Left forelimb (tissue), 1 donor: ENCODE measurements at regions not wholly inside any gene's neighbourhood (a gene's known extent, or its start where the extent isn't known, plus 50 kb on each side); places are given as distances from the start of the nearest gene placed in this dataset.

Experiments
- DNase-seq: peaks from one replicate; pipeline ENCODE4 v3.0.0-alpha.2; 2018; ENCODE audit warnings: low spot score

DNA sequence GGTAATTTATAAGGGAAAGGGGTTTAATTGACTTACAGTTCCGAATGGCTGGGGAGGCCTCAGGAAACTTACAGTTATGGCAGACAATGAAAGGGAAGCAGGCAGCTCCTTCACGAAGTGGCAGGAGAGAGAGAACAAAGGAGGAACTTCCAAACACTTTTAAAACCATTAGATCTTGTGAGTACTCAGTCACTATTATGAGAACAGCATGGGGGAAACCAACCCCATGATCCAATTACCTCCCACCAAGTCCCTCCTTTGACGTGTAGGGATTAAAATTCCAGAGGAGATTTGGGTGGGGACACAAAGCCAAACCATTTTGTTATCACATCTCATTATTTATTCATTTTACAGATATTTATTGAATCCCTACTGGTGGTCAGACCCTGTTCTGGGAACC is 822.8 kb downstream of the GALC start:
- no peak for DNase-seq

DNA sequence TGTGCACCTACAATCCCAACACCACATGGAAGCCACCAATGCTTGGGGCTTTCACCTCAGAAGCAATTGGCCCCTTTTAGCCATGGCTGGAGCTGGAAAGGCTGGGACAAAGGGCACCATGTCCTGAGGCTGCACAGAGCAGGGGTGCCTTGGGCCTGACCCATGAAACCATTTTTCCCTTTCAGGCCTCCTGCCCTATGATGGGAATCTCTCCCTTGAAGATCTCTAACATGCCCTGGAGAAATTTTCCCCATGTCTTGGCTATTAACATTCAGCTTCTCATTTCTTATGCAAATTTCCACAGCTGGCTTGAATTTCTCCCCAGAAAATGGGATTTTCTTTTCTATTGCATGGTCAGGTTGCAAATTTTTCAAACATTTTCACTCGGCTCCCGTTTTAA is 823.6 kb downstream of the GALC start:
- no peak for DNase-seq

DNA sequence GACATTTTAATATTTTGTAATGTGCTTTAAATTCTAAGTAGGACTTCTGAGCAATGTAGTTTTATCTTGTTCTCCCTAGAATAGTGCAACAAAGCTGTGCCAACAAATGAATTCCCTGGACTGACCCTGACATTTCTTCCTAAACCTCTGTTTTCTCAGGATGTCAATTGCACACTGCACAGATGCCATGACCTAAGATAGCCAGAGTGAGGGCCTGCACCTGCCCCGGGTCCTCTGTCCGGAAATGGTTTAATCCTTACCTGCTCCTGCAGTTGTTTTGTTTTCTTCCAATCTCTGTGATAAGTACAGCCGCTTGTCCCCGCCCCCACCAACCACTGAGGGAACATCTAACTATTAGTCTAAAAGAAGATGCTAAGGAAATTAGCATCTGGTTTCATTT is 831.5 kb downstream of the GALC start:
- no peak for DNase-seq

DNA sequence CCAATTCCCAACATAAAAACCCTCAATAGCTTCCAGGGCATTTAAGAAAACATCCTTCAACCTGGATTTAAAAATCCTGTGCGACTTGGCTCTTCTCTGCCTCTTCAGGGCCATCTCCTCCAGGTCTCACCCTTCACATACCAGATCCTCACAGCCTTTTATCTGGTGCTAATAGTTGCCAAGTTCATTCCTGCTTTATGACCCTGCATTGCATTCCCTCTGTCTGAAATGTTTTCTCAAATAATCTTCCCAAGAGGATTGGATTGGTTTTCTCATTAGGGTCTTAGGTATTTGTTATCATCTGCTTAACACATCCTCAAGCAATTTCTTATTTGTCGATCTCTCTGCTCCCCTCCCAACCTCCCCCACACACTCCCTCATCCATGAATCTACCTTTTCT is 832.0 kb downstream of the GALC start:
- DNase-seq: no peak

DNA sequence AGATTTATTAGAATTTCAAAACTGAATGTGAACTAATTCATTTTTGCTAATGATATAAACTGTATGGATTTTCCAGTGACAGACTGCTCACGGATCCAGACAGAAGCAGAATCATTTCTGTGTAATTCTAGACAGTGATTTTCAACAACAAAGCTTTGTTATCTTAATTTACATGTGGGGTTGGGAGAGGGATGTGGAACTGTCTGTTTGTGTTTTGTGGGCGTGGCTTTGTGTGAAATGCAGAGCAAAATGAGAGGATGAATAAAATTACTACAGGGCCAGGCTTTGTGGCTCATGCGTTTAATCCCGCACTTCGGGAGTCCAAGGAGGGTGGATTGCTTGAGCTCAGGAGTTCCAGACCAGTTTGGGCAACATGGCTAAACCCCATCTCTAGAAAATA is 834.7 kb downstream of the GALC start:
- DNase-seq: no peak

- no peak for DNase-seq
Measured at GRCh38 chr14:87156878-87157277, 836.1 kb downstream of the GALC start.

DNA sequence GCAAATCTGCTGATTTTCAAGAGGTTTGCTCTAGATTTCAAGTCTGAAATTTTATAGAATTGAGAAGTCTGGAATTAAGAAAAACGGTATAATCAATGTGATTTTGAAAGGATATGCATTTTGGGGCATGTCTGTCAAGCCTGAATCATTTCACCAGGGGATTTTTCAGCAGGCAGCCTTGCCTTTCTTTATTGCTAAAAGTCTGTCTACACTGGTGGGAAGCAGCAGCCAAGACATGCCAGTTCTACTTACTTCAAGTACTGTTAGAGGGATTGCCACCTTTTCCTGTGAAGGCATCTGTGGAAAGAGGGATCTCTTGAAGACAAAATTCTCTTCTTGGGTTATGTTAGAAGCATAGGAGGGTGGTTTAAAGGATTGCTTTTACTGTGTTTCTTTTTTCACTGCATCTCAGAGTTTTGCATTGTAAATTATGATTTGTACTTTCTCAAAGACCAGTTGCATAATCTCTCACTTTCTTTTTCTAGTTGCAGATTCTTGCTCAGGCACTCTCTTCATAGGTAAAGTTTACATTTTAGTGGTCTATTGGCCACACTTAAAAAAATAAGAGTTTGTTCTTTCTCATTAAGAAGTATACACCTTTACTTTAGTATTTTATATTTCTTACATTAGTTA is 837.0 kb downstream of the GALC start:
- no peak for DNase-seq

- DNase-seq: no peak
Measured at GRCh38 chr14:87153901-87154300, 839.1 kb downstream of the GALC start.

DNA sequence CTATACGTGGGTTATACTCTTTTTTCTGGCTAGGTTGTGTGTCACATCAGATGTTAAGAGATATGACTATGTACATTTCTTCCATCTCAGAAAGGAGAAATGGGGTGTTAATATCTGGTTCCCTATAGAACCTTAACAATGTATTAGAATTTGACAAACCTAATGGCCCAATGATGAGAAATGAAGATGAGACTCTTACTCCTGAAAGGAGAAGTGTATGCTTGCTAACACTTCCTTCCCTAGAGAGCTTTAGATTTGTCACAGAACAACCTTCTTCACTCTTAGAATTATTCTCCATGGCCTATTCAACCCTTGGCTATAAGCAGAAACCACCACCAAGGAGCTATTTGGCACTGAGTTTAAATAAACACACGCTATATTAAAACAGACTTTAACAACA is 839.6 kb downstream of the GALC start:
- no peak for DNase-seq

DNA sequence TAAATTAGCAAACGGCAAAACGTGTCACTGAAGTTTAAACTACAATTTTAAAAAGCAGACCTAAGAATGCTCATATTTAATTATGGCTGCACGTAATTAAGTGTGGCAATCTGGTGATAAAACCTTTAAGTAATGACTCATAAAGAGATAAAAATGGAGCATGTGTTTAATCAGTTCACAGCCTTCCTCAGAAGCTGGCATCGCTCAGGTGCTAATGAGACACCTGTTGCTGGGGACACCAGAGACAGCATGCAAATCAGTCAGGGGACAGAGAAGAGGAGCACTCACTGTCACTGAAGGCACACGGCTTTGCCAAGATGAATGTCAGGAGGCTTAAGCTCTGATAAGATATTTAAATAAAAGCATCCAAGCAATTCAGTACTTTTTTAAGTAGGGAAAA is 840.3 kb downstream of the GALC start:
- DNase-seq: no peak

DNA sequence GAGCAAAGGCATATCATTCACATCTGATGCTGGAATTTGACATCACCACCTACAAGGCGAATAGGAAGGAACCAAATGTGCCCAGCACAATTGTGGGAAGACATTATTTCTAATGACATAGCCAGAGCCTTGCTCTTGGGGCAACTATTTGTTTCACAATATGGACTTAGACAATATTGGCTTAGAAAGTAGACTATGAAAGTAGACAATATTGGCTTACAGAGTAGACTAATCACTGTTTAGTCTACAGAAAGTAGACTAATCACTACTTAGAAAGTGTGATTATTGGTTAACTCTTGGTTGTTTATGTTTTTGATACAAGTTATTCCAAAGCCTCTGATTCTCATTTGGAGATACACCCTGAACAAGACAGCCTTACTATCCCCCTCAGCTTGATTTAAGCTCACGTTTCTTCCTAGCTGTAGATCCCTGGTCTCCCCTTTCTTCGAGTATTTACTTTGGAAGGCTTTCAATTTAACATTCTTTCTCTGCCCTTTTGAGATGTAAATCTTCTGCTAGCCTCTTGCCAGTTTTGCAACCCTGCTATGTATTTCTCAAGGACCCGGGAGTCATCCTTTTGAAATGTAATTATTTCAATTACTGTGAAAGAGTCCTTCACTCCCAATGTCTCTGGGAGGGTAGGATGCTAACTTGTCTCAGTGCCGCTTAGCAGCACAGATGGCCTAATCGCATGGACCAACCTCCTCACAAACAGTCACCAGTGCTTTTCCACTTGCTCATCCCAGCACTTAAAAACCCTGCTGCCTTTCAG is 843.2 kb downstream of the GALC start:
- DNase-seq: no peak

DNA sequence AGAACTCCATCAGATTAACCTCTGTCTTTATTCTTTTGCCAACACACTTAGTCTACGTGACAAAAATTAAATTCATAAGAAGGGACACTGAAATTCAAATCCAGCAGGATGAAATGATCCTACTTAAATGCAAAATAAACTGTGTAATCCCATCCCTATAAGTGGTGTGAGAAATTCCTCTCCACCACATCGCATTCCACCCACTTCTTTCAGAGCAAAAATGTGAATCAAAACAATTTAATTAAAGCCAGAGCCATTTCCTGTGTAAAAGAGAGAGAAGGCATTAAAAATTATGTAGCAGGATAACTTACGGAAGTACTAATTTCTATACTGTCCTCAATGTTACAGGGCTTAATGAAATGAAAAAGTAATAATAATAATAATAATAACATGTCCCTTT is 844.3 kb downstream of the GALC start:
- no peak for DNase-seq

DNA sequence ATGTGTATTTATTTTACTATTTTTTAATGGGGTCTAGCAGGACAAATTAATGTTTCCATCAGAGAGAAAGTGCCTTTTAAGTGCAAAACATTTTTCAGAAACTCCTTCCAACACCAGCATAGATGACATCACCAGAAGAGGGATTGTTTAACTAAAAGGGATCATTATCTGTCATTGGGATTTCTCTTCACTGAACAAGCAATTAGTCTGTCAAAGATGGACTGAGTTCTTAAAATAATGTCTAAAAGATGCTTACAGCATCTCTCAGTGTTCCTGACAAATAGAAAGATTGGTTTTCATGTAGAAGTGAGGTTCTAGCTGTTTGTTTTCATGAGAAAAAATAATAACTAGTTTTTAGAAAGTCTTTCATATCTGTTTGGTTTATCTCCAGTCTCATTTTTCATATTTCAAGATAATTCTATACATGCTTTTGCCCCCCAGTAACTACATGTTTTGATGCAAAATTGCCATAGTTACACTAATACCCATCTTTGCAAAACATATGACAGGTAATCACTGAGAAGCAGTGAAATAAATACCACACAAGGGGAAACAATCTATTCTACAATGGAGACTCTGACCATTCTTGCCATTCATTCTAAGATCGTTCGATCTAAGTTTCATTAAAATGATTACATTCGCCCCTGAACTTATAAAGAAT is 850.3 kb downstream of the GALC start:
- no peak for DNase-seq

GRCh38 chr14:87141801-87142200 is 851.2 kb downstream of the GALC start:
- DNase-seq: no peak

- DNase-seq: no peak
Measured at GRCh38 chr14:87139299-87139698, 853.7 kb downstream of the GALC start.

DNA sequence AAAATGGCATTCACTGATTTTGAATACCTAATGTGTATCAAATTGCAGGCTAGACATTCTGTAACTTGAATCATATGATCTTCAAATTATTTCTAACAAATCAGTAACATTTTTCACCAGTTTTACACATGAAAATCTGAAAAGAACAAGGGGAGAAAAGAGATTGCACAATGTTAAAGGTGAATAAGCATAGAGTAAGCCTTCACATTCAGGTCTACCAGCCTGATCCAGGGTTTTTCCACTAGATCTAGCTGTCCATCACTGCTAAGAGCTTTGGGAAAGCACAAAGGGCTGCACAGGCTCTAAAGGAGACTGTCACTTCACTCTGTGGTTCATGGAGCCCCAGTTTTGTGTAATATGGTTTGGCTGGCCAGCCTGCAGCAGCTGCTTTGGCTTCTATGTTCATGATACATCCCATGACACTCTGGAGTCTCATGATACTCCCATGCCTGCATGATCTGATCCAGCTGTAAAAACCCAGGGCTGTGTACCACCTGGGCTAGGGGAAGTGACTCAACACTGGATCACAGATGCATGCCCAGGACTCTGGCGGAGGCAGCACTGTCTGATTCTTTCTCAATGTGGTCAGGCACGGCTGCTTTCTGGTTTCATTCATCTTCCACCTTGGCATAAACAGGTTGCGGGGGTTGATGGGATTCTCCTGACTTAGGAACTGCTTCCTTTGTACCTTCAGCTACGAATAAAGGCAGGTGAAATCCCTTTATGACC is 859.7 kb downstream of the GALC start:
- no peak for DNase-seq

GRCh38 chr14:87131879-87132278 is 861.1 kb downstream of the GALC start:
- DNase-seq: no peak

- no peak for DNase-seq
Measured at GRCh38 chr14:87122166-87122565, 870.8 kb downstream of the GALC start.

DNA sequence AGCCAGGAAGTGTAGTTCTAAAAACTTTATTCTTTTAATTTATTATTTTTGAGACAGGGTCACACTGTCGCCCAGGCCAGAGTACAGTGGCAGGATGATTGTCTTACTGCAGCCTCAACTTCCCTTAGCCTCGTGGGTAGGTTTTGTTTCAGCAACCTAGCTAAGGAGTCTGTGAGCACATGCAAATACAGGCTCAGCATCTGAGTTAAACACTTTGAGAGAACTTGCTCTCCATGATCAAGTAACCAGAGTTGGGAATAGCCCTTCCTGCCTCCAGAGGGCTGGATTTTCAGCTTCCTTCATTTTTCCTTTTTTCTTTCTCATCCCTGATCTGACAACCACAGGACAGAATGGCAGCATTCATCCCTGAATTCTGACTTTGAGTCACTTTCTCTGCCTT is 871.3 kb downstream of the GALC start:
- DNase-seq: no peak

GRCh38 chr14:87115234-87115633 is 877.7 kb downstream of the GALC start:
- DNase-seq: no peak

DNA sequence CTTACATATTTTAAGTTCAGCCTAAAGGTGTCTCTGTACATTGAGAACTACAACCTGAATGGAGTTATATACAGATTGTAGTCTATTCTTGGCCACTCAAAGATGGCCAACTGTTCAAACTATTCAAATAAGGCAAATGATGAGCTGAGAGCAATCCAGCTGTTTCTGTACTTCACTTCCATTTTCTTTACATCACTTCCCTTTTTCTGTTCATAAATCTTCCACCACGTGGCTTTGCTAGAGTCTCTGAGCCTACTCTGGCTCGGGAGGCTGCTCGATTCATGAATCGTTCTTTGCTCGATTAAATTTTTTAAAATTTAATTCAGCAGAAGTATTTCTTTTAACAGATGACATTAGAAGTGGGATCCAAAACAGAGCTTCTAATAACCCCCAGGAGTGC is 879.7 kb downstream of the GALC start:
- no peak for DNase-seq

DNA sequence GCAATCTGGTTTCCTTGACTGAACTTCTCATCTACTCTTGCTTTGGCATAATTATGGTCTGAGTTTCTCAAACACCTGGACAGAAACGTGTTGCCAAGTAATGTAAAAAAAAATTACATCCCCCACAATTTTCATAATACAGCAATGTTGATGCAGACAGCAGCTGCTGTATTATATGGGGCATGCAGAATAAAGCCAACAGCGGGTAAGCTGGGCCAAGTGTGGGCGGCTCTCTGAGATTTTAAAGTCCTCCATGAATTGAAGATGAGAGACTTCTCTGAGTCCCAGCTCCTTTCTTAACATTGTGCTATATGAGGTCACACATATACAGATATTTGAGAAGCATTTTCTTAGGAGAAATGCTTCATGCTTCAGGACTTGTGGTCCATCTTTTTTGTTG is 881.2 kb downstream of the GALC start:
- no peak for DNase-seq

GRCh38 chr14:87111126-87111525 is 881.9 kb downstream of the GALC start:
- no peak for DNase-seq
